H9 (cell line): ENCODE measurements at regions not wholly inside any gene's neighbourhood (a gene's known extent, or its start where the extent isn't known, plus 50 kb on each side); places are given as distances from the start of the nearest gene placed in this dataset.

Experiments used
- DNase-seq: peaks from one replicate; pipeline ENCODE4 v3.0.0-alpha.2; 2017
- H2AFZ ChIP-seq: one replicate; pipeline ENCODE4 v1.6.1; 2013; ENCODE audit warnings: mild to moderate bottlenecking, low read length, control low read depth, moderate library complexity
- H2AK5ac ChIP-seq: 2 replicates; pipeline ENCODE4 v1.6.1; 2013; ENCODE audit warnings: low read length, control low read depth, mixed read lengths; ENCODE audit not compliant: insufficient read length
- H2BK120ac ChIP-seq: one replicate; pipeline ENCODE4 v1.6.1; 2013; ENCODE audit warnings: low read depth, mild to moderate bottlenecking, low read length, control low read depth, inconsistent platforms; ENCODE audit not compliant: poor library complexity, severe bottlenecking
- H2BK12ac ChIP-seq: 2 replicates; pipeline ENCODE4 v1.6.1; 2013; ENCODE audit warnings: low read length, control low read depth, mixed read lengths, low read depth; ENCODE audit not compliant: insufficient read length
- H2BK15ac ChIP-seq: 2 replicates; pipeline ENCODE4 v1.6.1; 2013; ENCODE audit warnings: low read depth, low read length, control low read depth
- H2BK20ac ChIP-seq: one replicate; pipeline ENCODE4 v1.6.1; 2013; ENCODE audit warnings: low read depth, mild to moderate bottlenecking, low read length, control low read depth, inconsistent platforms; ENCODE audit not compliant: poor library complexity, severe bottlenecking
- H2BK5ac ChIP-seq: 2 replicates; pipeline ENCODE4 v1.6.1; 2013; ENCODE audit warnings: low read length, control low read depth, mixed read lengths; ENCODE audit not compliant: insufficient read length
- H3K14ac ChIP-seq: 2 replicates; pipeline ENCODE4 v1.6.1; 2013; ENCODE audit warnings: low read length, control low read depth; ENCODE audit not compliant: insufficient read depth
- H3K18ac ChIP-seq: 2 replicates; pipeline ENCODE4 v1.6.1; 2013; ENCODE audit warnings: low read depth, mild to moderate bottlenecking, mixed read lengths, low read length, control low read depth; ENCODE audit not compliant: insufficient read length
- H3K23ac ChIP-seq: 2 replicates; pipeline ENCODE4 v1.6.1; 2013; ENCODE audit warnings: low read length, control low read depth, mixed read lengths, low read depth; ENCODE audit not compliant: insufficient read length
- H3K23me2 ChIP-seq: 2 replicates; pipeline ENCODE4 v1.6.1; 2013; ENCODE audit warnings: low read depth, mild to moderate bottlenecking, mixed read lengths, low read length, control low read depth; ENCODE audit not compliant: insufficient read length, poor library complexity, severe bottlenecking
- H3K27ac ChIP-seq: 2 replicates; pipeline ENCODE4 v1.5.1; 2013; ENCODE audit warnings: low read length, control low read depth, mixed read lengths, low read depth; ENCODE audit not compliant: insufficient read length
- H3K27me3 ChIP-seq: 2 replicates; pipeline ENCODE4 v1.6.1; 2013; ENCODE audit warnings: low read length, control low read depth, inconsistent platforms; ENCODE audit not compliant: insufficient read depth
- H3K4ac ChIP-seq: 2 replicates; pipeline ENCODE4 v1.6.1; 2013; ENCODE audit warnings: low read depth, mild to moderate bottlenecking, control low read depth, inconsistent platforms, low read length, moderate library complexity
- H3K4me1 ChIP-seq: 2 replicates; pipeline ENCODE4 v1.6.1; 2013; ENCODE audit warnings: low read length, control low read depth, inconsistent platforms; ENCODE audit not compliant: insufficient read depth
- H3K4me2 ChIP-seq: 2 replicates; pipeline ENCODE4 v1.6.1; 2013; ENCODE audit warnings: low read length, control low read depth, mixed read lengths; ENCODE audit not compliant: insufficient read length, insufficient read depth
- H3K56ac ChIP-seq: 2 replicates; pipeline ENCODE4 v1.6.1; 2013; ENCODE audit warnings: low read depth, mild to moderate bottlenecking, mixed read lengths, low read length, control low read depth; ENCODE audit not compliant: insufficient read length
- H3K79me1 ChIP-seq: 2 replicates; pipeline ENCODE4 v1.6.1; 2013; ENCODE audit warnings: low read depth, mild to moderate bottlenecking, moderate library complexity, low read length, control low read depth, inconsistent platforms; ENCODE audit not compliant: insufficient read depth, poor library complexity, severe bottlenecking
- H3K79me2 ChIP-seq: 2 replicates; pipeline ENCODE4 v1.6.1; 2013; ENCODE audit warnings: low read length, control low read depth, inconsistent platforms; ENCODE audit not compliant: insufficient read depth
- H3K9ac ChIP-seq: 2 replicates; pipeline ENCODE4 v1.6.1; 2013; ENCODE audit warnings: low read length, control low read depth, mixed read lengths; ENCODE audit not compliant: insufficient read length; ENCODE audit errors: extremely low read depth
- H3K9me3 ChIP-seq: one replicate; pipeline ENCODE4 v1.6.1; 2013; ENCODE audit warnings: low read depth, low read length, inconsistent platforms; ENCODE audit not compliant: control insufficient read depth
- H3T11ph ChIP-seq: one replicate; pipeline ENCODE4 v1.6.1; 2013; ENCODE audit warnings: mild to moderate bottlenecking, low read length, control low read depth, inconsistent platforms
- H4K20me1 ChIP-seq: one replicate; pipeline ENCODE4 v1.6.1; 2013; ENCODE audit not compliant: control insufficient read depth, insufficient read length, insufficient read depth
- H4K5ac ChIP-seq: 2 replicates; pipeline ENCODE4 v1.6.1; 2013; ENCODE audit warnings: low read depth, mild to moderate bottlenecking, mixed read lengths, low read length, control low read depth; ENCODE audit not compliant: insufficient read length
- H4K8ac ChIP-seq: replicated peaks from 2 replicates; pipeline ENCODE4 v1.6.1; 2013; ENCODE audit warnings: low read length, control low read depth, mixed read lengths, low read depth; ENCODE audit not compliant: insufficient read length
- H4K91ac ChIP-seq: 2 replicates; pipeline ENCODE4 v1.6.1; 2013; ENCODE audit warnings: low read depth, mild to moderate bottlenecking, moderate library complexity, mixed read lengths, low read length, control low read depth; ENCODE audit not compliant: insufficient read length
- H3K27ac Mint-ChIP-seq, 3 experiments: 2 replicates in 2 of 3; 3 replicates in 1 of 3; pipeline ENCODE4 v1.8.0; 2020 to 2021; ENCODE audit warnings: mixed read lengths in 3 of 3, mild to moderate bottlenecking in 1 of 3, moderate library complexity in 1 of 3
- H3K27me3 Mint-ChIP-seq: 2 replicates; pipeline ENCODE4 v1.8.0; 2021; ENCODE audit warnings: low read depth, mild to moderate bottlenecking, moderate library complexity, mixed read lengths
- H3K36me3 Mint-ChIP-seq, 3 experiments: 2 replicates in 2 of 3; 3 replicates in 1 of 3; pipeline ENCODE4 v1.8.0; 2020 to 2021; ENCODE audit warnings: low read depth in 3 of 3, mixed read lengths in 3 of 3; ENCODE audit not compliant: insufficient read depth in 1 of 3
- H3K4me1 Mint-ChIP-seq, 2 experiments: 2 replicates each; pipeline ENCODE4 v1.8.0; 2020; ENCODE audit warnings: mixed read lengths in 2 of 2
- H3K4me3 Mint-ChIP-seq, 2 experiments: 2 replicates in 1 of 2; 3 replicates in 1 of 2; pipeline ENCODE4 v1.8.0; 2020 to 2021; ENCODE audit warnings: mild to moderate bottlenecking in 2 of 2, mixed read lengths in 2 of 2, moderate library complexity in 1 of 2
- H3K9me3 Mint-ChIP-seq, 2 experiments: 2 replicates in 1 of 2; 3 replicates in 1 of 2; pipeline ENCODE4 v1.8.0; 2020; ENCODE audit warnings: mild to moderate bottlenecking in 2 of 2, mixed read lengths in 2 of 2, moderate library complexity in 1 of 2
- CTCF ChIP-seq: fragments of 200-600 bp; sonication (generic); conservative IDR thresholded peaks from 3 replicates; pipeline ENCODE4 v1.8.0; 2021; ENCODE audit warnings: antibody characterized with exemption, mild to moderate bottlenecking
- WGBS: extraction: QIAGEN DNeasy Blood & Tissue Kit; methylation state at CpG from one replicate; pipeline ENCODE4 v1.1.7; 2013; ENCODE audit warnings: missing lambda C conversion rate, low lambda C conversion rate, mixed read lengths; ENCODE audit not compliant: insufficient read length; ENCODE audit errors: extremely low coverage; 5-methylcytosine and 5-hydroxymethylcytosine counted together

- Histone ChIP-seq H3K27me3 (no peaks in the 10 kb centered on the region), H3K9ac (no peak overlapping the region), H2AFZ (no peak overlapping the region), H3K23ac (no peak overlapping the region), H3K56ac (no peak overlapping the region), H3K79me1 (no peaks in the 10 kb centered on the region), H3K18ac (no peak overlapping the region), H3K4ac (no peak overlapping the region), H4K20me1 (no peaks in the 10 kb centered on the region), H3K14ac (no peak overlapping the region), H4K91ac (no peak overlapping the region), H2AK5ac (no peak overlapping the region), H2BK15ac (no peak overlapping the region), H3K79me2 (no peaks in the 10 kb centered on the region), H2BK5ac (no peak overlapping the region), H2BK12ac (no peak overlapping the region), H4K8ac (no peak overlapping the region), H3K23me2 (no peaks in the 10 kb centered on the region), H3K4me1 (no peaks in the 10 kb centered on the region), H2BK120ac (no peak overlapping the region), H3K9me3 (no peaks in the 10 kb centered on the region), H3K4me2 (no peak overlapping the region), H3K27ac (no peak overlapping the region), H4K5ac (no peak overlapping the region), H2BK20ac (no peak overlapping the region), H3T11ph (no peak overlapping the region)
- no peaks in the 10 kb centered on the region for H3K36me3 Mint-ChIP-seq
- no peaks in the 10 kb centered on the region for H3K9me3 Mint-ChIP-seq
- peaks cover 2 to 8% of the 10 kb centered on the region in 2 experiments; a peak in 3 of 4 replicates for H3K4me1 Mint-ChIP-seq
- no peak for TF ChIP-seq CTCF
- H3K4me3 Mint-ChIP-seq: no peak overlapping the region
- H3K27ac Mint-ChIP-seq: no peak overlapping the region
- H3K27me3 Mint-ChIP-seq: peaks cover 8% of the 10 kb centered on the region
- DNase-seq: no peak
- no CpG with 5 or more reads among the region's 29 CpGs for WGBS
Observed at GRCh38 chr22:49649166-49650068, 178.3 kb downstream of the BRD1 start.
